GM21576 (cell line): ENCODE measurements at regions not wholly inside any gene's neighbourhood (a gene's known extent, or its start where the extent isn't known, plus 50 kb on each side); places are given as distances from the start of the nearest gene placed in this dataset.
A peak's percentile ranks its signal among the peaks of the same experiment; 100 is the strongest.
"Not testable (repeated sequence)": the region's sequence is repeated elsewhere in the genome, so short reads cannot be mapped to it uniquely, and the experiment has no call there.

ENCODE experiments used
- ATAC-seq: cut with Tn5 transposase; IDR thresholded peaks from one replicate; pipeline ENCODE4 v1.9.1; 2021; ENCODE audit warnings: mild to moderate bottlenecking, moderate library complexity; ENCODE audit not compliant: unreplicated experiment

DNA sequence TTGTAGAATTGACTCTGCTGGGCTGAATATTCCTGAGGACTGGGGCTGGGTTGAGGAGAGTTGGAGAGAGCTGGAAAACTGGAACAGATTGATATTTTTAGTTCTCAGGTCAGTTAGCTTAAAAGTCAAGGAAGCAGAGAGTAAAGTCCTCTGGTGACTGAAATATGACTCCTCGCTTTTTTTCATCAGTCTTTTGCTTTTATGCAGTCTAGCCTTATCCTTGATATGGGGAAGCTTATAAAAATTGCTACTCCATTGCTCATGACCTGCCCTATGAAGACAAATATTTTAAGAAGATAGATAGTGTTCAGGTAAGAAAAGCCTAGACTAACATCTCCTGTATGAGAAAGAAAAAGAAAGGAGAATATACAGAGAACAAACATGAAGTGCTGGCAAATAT lies 152.7 kb downstream of the C4orf33 start:
- ATAC-seq, result no peak

- ATAC-seq, result no peak
Measured at GRCh38 chr4:129254126-129254525, 158.2 kb downstream of the C4orf33 start.

- no peak for ATAC-seq
Measured at GRCh38 chr4:129254526-129254925, 158.6 kb downstream of the C4orf33 start.

DNA sequence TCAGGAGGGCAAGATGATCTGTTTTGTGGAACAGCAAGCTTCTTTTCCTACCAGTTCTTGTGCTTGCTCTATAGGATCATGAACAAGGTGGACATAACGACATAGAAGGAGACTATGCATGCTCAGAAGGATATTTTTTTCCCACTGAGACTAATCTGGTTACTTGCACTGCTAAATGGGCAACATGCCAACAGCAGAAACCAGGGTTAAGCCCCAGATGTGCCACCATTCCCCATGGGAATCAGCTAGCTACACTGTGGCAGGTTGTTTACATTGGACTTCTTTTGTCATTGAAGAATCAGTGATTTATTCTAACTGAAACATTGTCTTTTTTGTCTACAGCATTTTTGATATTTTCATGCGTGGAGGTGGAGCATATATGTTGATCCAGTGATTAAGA lies 165.6 kb downstream of the C4orf33 start:
- no peak for ATAC-seq

- peak; percentile 99 for ATAC-seq
Measured at GRCh38 chr4:129264008-129264657, 168.2 kb downstream of the C4orf33 start.

- no peak for ATAC-seq
Measured at GRCh38 chr4:129278868-129279267, 182.9 kb downstream of the C4orf33 start.

DNA sequence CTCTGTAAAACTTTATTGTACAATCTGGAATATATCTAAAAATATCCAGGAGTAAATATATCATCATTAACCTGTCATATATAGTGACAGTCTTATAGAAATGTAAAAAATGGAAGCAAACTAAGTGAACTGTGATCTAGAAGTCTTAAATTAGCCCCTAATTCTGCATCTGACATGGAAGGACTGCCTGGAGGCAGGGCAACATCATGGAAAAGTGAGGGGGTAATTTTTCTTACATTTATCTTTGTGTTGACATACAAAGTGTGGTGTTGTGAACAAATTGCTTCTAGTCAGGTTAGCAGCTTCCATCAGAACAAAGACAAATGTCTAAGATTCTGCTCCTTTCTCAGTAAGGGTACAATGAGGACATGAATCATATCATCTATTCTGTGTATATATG lies 186.3 kb downstream of the C4orf33 start:
- no peak for ATAC-seq

DNA sequence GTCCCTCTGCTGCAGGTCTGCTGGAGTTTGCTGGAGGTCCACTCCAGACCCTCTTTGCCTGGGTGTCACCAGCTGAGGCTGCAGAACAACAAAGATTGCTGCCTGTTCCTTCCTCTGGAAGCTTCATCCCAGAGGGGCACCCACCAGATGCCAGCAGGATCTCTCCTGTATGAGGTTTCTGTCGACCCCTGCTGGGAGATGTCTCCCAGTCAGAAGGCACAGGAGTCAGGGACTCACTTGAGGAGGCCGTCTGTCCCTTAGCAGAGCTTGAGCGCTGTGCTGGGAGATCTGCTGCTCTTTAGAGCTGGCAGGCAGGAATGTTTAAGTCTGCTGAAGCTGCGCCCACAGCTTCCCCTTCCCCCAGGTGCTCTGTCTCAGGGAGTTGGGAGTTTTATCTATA lies 196.2 kb downstream of the C4orf33 start:
- not testable (repeated sequence) for ATAC-seq

GRCh38 chr4:129314781-129315180 lies 218.8 kb downstream of the C4orf33 start:
- ATAC-seq, result no peak

- ATAC-seq, result no peak
Measured at GRCh38 chr4:129322920-129323319, 227.0 kb downstream of the C4orf33 start.

- no peak for ATAC-seq
Measured at GRCh38 chr4:129323658-129324057, 227.7 kb downstream of the C4orf33 start.

DNA sequence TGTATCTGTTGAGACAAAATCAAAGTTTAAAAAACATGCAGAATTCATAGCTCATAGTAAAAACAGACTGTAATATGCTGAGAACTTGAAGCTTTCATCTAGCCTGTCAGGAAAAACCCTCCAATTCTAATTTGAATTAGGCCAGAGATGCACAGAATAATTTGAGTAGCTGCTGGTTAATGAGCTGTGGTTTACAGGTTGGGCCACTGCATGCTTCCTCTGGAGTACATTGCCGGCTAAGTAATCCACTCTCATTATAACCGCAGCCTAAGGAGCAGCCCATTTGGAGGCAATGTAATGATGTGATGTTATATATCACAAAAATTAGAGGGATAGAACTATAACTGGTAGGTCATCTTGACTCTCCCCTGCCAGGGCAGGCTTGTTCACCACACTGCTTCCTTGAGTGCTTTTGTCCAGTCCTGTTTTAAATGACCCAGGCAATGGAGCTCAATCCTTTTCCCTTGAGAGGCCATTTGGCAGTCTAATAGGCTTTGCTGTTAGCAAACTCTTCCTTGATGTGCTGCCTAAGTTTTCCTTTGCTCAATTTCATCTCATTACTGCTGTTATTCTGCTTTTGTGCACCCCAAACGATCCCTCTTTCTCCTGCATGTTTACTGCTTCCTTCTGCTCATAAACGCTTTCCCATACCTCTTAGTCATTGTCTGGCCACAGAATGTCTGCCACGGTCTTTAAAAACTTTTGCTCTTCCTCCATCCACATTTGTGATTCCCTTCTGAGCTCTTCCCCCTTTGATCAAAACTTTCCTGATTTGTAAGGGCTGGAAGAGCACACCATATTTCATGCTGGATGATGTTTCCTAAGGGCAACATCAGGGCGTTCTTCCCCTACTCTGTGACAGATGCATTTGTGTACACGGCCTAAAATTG lies 230.9 kb downstream of the C4orf33 start:
- no peak for ATAC-seq

GRCh38 chr4:129327637-129328036 lies 231.7 kb downstream of the C4orf33 start:
- ATAC-seq, result no peak

DNA sequence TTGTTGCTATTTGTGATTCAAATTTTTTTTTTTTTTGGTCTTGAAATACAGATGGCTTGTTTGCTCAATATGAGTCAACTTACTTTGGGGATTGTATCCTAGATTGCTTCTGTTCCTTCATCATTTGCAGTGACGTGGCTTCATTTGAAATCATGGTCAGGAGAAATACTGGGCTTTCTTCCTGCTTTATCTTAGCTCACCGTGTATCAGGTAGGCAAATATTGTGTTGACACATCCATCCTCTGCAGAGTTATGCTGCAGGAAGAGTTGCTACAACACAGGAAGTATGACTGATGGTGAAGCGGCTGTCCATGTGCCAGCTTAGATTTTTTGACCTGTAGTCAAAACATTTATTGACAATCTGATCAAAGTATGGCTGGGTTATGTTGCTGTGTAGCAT lies 232.2 kb downstream of the C4orf33 start:
- no peak for ATAC-seq

DNA sequence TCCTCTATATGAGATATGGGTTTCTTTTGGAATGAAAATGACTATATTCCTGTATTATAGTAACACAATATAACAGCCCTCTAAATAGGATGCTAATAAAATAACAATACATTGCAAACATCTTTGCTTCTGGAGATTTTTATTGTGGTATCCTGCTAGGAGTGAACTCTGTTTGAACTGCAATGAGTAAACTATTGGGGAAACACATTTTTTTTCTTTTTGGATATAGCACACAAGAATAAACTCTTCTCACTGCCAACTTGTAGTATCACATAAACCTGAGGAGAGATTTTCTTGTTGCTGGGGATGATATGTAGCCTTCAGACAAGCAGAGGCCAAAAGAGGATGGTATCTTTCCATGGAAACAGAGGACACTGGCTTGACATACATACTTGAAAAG lies 238.2 kb downstream of the C4orf33 start:
- ATAC-seq, result no peak

GRCh38 chr4:129335276-129335675 lies 239.3 kb downstream of the C4orf33 start:
- ATAC-seq, result no peak

- no peak for ATAC-seq
Measured at GRCh38 chr4:129335818-129336217, 239.9 kb downstream of the C4orf33 start.

GRCh38 chr4:129336457-129337227 lies 240.7 kb downstream of the C4orf33 start:
- no peak for ATAC-seq

DNA sequence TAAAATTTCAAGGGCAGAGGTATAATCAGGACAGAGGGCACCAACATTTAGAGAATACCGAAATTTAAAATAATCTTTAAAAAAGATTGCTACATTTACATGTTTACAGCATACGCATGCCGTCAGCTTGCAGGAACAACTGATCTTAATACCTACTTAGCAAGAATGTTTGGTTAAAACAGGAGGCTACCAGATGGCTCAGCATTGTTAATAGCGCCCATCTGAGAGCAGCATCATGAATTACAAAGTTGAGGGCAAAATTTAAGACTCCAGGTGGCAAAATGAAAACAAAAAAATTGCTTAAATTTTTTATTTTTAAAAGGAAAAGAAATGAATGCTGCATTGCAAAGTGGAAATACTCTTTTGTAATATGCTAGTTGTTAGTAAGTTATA lies 241.3 kb downstream of the C4orf33 start:
- ATAC-seq, result no peak

GRCh38 chr4:129342819-129343408 lies 247.0 kb downstream of the C4orf33 start:
- ATAC-seq, result no peak

- peak; percentile 64 for ATAC-seq
Measured at GRCh38 chr4:129344058-129344457, 248.1 kb downstream of the C4orf33 start.
